Hypothalamus (tissue), 51 donors: ENCODE measurements at regions not wholly inside any gene's neighbourhood (a gene's known extent, or its start where the extent isn't known, plus 50 kb on each side); places are given as distances from the start of the nearest gene placed in this dataset.

Source experiments
- DNase-seq, 51 donors: peaks; one replicate each; lab custom pipeline; 2025; lab: John Stamatoyannopoulos, UW

DNA sequence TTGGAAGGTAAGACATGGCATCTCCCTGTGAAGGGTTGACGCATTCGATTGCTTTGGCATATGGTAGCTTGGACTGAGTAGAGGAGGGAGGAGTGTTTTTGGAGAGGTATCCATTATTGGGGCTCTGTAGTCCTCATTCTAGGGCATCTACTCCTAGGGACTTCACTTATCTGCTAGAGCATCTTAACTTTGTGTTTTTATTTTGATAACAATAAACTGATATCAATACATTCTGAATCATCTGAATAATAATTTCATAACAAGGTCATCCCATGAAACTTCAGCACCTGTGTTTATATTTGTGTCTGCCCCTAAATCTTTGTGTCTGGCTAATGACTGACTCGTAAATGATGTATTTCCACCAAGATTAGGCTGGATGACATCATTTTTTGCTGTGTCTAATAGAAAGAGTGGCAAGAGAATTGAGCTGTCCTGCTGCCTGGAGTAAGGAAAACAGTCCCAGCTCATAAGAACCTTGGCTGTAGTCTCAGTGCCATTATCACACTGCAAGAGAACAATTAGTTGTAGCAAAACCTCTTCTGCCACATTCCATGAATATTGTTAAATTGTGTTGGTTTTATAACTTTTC lies 288.5 kb downstream of the PRL start:
- no peak for DNase-seq

DNA sequence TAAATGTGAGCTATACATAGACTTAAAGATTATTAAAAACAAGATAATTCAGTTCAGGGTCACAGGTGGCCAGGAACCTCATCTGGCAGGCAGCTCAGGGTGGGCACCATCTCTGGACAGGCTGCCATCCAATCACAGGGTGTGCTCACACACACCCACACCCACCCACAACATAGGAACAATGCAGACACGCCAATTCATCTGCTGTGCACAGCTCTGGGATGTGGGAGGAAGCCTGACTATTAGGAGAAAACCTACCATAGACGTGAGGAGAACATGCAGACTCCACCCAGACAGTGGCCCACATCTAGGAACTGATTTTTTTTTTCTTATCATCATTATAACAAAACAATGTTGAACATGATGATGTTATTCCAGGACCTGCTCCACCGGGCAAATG lies 286.7 kb downstream of the PRL start:
- no peak for DNase-seq

DNA sequence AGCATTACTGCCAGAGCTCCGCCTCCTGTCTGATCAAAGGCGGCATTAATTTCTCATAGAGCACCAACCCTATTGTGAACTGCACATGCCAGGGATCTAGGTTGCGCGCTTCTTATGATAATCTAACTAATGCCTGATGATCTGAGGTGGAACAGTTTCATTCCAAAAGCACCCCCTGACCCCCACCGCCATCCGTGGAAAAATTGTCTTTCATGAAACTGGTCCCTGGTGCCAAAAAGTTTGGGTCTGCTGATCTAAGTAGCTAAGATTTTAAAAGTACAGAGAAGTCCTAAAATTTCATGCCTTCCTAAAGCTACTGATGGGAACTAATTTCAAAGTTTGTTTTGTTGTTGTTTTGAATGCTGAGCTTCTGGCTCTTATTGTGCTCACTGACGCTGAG lies 281.6 kb downstream of the PRL start:
- DNase-seq = no peak

DNA sequence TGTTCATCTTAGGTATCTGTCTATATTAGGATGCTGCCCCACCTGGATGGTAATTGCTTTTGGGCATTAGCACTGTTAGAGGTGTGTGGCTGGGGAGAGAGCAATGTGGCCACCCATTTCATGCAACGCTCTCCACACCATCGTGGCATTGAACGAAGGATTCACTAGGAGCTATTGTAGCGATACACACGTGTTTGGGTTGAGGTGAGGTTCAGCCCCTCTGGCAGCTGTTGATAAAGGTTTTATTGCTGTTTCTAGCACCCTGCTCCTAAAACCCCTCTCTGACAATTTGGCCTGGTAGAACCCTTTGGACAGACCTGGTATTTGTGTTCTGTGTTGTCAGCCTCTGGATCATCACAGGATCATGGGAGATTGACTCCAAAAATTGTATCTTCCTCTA lies 280.9 kb downstream of the PRL start:
- no peak for DNase-seq

DNA sequence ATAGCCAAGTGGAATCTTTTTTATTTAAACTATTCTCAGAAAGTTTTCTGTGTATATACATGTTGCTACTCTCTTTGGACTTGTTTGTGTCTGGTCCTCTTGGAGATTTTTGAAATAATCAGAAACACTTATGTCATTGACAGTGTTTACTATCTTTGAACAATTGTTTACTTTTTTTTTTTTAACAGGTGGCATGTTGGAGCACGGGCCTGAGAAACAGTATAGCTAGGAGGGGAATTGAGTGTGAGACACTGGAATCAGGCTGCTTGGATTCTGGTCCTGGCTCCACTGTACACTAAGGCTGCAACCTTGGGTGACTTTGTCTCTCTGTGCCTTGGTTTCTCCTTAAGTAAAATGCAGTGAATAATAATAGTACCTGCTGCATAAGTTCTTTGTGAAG lies 279.6 kb downstream of the PRL start:
- no peak for DNase-seq

- no peak for DNase-seq
These were observed 279.1 kb downstream of the PRL start for GRCh38 chr6:22017766-22018165.

GRCh38 chr6:22019857-22020256 lies 277.0 kb downstream of the PRL start:
- DNase-seq = no peak

- DNase-seq = no peak
These were observed 276.4 kb downstream of the PRL start for GRCh38 chr6:22020299-22021003.

GRCh38 chr6:22021966-22022365 lies 274.9 kb downstream of the PRL start:
- DNase-seq = no peak

DNA sequence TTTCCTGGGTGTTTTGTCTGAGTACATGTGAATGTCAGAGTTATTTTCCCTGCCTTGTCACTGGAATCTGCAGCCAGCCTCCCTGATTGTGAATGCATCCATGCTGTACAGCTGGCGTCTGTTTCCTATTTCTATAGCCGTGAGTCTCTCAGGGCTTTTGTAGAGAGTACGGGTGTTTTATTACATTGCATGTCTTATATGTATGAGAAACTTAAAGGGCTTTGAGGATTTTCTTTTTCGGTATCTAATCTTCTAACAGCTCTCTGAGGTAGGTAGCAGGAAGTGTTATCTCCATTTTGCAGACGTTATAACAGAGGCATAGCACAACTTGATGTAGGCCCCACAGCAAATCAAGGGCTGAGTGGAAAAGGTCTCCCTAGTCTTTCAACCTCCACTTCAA lies 272.9 kb downstream of the PRL start:
- no peak for DNase-seq

DNA sequence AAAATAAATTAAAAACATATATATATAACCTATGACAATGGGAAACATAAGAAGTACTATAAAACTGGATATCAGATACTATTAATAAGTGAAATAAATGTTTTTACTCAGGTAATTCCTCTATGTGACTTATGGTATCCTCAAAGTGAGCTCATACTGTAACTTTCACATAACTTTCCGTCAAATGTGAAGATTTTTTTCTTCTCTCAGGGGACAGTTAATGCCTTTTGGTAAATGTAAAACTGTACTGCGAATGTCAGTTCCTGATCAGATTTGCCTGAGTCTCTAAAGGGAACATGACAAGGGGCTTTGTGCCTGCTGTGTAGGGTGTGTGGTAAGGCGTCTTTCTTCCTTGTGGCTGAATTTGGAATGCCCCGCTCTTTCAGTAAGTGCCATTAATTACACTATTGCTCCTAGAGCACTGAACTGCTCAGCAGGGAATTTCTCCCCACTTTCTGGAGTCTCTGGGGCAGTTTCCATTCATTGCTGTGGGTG lies 271.8 kb downstream of the PRL start:
- DNase-seq = no peak

DNA sequence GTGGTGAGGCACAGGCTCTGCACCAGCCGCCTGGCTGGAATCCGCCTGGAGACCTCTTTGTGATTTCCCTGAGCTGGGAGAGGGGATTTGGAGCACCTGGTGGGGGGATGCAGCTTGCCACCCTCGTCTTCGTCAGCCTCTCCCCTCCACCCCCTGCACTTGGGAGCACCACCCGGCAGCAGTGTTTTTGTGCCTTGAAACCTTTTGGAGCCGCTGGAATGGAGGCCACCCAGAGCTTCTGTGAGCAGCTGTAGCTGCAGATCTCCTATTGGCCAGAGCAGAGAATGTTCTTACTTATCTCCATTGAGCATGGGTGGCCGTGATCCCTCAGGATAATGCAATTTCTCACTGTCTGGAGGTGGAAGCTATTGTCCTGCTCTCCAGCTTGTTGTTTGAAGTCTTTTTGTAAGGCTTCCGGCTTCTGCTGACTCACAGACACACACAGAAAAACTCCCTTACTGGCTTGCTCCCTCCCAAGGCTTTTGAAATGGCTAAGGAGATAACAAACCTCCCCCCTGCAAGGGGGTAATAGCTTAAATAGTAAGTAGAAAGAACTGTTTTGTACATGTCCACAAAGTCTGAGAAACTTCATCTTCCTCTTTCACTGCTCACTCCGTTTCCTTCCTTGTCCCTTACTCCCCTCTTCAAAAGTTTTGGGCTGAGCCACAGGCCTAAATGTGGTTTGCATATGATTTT lies 271.2 kb downstream of the PRL start:
- peak in 5 of 51 donors; percentile 1 to 22 (median 6) for DNase-seq

GRCh38 chr6:22026164-22026678 lies 270.6 kb downstream of the PRL start:
- DNase-seq = no peak

DNA sequence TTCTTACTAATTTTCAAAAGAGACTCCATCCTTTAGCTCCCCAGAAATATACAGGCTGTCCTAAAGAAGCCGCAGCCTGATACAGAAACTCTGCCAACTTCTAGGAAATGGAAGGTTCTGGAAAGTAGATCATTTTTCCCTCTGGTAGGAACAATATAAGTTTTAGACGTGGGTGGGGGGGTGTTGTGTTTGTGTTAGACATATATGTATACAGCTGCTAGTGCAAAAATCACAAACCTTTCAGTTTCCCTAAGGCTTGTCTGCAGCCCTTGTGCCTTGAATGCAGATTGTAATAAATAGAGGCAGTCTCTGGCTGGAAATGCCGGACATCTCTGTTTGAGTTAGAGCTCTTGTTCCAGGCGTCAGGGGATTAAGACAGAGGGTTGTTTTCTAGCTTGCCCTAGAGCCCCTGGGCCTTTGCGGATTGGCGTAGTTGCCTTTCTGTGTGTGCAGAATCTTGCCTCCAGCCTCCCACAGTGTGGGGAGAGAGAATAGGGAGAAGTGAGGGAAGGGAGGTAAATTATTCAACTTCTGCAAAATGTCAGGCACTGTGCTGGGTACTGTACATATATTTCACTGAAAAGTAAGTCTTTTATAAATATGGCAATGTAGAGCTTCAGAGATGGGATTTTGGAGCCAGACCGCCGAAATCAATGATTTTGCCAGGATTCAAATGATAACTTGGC lies 269.7 kb downstream of the PRL start:
- no peak for DNase-seq

- no peak for DNase-seq
These were observed 268.3 kb downstream of the PRL start for GRCh38 chr6:22028403-22029090.

- no peak for DNase-seq
These were observed 267.7 kb downstream of the PRL start for GRCh38 chr6:22029171-22029570.

DNA sequence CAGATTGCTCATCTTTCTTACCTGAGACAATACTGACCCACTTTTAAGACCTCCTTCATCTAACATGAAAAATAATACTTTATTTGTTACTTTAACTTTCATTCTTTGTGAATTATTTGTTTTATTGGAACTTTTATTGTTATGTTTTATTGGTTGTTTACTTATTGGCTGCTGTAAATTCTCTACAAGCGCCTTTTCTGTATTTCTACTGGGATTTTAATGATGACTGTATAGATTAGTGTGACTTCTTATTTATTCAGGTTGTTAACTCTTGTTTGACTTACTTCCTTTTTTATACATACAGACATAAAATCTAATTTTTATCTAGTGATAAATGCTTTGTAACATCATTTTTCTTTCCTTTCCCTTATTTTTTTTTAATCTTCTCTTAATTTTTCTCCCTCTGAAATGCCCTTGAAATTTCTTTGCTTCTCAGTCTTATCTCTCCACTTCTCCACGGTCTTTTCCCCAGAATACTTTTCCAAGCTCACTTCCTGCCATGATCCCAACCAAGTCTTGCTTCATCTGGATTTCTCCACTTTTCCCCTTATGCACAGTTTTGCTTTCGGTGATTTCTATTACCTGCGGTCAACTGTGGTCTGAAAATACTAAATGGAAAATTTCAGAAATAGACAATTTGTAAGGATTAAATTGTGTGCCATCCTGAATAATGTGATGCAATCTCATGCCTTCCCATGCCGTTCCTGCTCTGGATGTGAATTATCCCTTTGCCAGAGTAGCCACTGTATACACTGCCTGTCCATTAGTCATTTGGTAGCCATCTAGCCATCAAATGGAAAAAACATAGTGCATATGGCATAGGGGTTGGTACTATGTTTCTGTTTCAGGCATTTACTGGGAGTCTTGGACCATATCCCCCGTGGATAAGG lies 265.9 kb downstream of the PRL start:
- DNase-seq = no peak

GRCh38 chr6:22035690-22036089 lies 261.1 kb downstream of the PRL start:
- DNase-seq = no peak

GRCh38 chr6:22036275-22036674 lies 260.6 kb downstream of the PRL start:
- peak in 6 of 51 donors; percentile 1 to 27 (median 16) for DNase-seq
